ENCODE measurements at regions not wholly inside any gene's neighbourhood (a gene's known extent, or its start where the extent isn't known, plus 50 kb on each side); places are given as distances from the start of the nearest gene placed in this dataset.

DNA sequence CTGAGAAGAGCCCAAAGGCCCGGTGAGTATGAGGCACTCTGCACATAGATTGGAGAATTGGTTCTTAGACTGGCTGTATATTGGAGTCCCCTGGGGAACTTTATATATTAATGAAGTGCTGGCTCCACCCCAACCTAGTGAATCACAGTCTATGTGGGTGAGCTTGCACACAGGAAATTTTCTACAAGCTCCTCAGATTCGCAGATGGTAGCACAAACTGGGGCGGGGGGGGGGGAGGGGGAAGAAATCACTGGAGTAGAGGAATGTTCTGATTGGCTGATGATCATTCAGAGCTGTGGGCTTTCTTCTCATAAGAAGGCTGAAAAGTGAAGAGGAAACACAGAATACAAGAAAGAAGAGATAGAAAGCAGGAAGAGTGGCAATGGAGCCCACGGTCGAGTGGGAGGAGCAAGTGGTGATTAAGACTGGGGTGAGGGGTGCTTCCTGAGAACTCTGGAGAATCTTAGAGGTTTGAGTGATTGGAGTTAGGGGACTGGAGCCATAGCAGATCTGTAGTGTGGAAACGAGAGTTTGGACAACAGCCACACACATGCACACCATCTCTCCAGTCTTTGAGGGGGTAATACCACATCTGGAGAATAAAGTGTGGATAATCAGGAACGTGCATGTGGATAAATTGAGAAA lies 465.9 kb upstream of the DAB1 start:
- TF ChIP-seq, protein P1, sequence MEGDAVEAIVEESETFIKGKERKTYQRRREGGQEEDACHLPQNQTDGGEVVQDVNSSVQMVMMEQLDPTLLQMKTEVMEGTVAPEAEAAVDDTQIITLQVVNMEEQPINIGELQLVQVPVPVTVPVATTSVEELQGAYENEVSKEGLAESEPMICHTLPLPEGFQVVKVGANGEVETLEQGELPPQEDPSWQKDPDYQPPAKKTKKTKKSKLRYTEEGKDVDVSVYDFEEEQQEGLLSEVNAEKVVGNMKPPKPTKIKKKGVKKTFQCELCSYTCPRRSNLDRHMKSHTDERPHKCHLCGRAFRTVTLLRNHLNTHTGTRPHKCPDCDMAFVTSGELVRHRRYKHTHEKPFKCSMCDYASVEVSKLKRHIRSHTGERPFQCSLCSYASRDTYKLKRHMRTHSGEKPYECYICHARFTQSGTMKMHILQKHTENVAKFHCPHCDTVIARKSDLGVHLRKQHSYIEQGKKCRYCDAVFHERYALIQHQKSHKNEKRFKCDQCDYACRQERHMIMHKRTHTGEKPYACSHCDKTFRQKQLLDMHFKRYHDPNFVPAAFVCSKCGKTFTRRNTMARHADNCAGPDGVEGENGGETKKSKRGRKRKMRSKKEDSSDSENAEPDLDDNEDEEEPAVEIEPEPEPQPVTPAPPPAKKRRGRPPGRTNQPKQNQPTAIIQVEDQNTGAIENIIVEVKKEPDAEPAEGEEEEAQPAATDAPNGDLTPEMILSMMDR (conservative IDR thresholded peaks at IDR 0.05; ENCODE audit: low read depth, low read length), result no peak
- DNase-seq (ENCODE audit: low read depth), result no peak
- H3K4me3 ChIP-seq (ENCODE audit: low read depth, low read length), result no peak overlapping the region

DNA sequence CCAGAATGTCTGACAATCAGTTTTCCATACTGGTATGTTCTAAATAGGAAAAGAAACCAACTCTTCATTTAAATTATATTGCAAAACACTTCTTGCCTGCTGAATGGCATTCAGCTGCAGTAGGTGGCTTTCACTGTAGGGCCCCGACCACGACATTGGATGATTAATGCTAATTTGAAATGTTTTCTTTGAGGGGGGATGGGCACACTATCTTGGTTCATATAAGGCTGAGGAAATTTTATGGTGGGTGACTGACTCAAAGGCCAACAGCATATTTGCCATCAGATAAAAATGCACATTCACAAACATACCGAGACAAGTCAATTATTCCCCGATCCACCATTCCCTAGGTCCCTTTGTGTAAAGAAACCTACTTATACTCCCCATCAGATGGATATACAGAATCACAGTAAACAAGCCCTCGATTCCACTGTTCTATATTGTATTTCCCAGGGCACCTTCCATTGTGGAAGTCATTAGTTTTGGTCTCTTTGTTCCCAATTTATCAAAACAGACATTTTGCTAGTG lies 464.2 kb upstream of the DAB1 start:
- DNase-seq (ENCODE audit: low read depth), result no peak
- TF ChIP-seq, protein P1 (conservative IDR thresholded peaks at IDR 0.05; ENCODE audit: low read depth, low read length), result no peak
- no peak overlapping the region for H3K4me3 ChIP-seq (ENCODE audit: low read depth, low read length)

DNA sequence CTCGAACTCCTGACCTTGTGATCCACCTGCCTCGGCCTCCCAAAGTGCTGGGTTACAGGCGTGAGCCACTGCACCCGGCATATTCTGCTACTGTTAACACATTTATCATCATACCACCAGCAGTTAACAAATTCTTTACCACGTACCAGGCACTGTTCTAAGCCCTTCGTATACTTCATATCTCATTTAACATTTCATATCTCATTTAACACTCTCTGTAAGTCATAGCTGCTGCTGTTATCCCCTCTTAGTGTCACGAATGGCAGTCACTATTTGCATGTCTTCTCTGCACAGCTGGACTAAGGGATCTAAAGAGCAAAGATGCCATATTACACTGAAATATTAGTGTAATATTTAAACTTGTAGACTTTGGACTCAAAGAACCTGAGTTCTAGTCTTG lies 462.5 kb upstream of the DAB1 start:
- H3K4me3 ChIP-seq (ENCODE audit: low read depth, low read length), result no peak overlapping the region
- TF ChIP-seq, protein P1 (conservative IDR thresholded peaks at IDR 0.05; ENCODE audit: low read depth, low read length), result no peak
- DNase-seq (ENCODE audit: low read depth), result no peak

DNA sequence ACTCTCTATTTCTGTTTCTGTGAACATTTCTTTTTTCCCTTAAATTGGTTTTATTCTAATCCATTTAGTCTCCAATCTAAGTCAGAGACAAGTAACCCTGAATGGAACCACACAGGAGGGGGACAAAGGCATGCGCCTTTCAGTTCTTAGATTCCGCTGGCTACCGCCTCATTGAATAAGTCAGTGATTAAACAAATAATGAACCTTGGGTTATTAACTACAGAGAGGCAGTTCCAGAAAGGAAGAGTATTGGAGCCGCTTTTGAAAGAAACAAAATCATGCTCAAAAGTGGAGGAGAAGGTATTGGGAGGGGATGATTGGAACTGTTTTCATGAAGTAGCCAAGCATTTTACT lies 459.8 kb upstream of the DAB1 start:
- no peak for DNase-seq (ENCODE audit: low read depth)
- TF ChIP-seq, protein P1 (conservative IDR thresholded peaks at IDR 0.05; ENCODE audit: low read depth, low read length), result no peak
- H3K4me3 ChIP-seq (ENCODE audit: low read depth, low read length), result no peak overlapping the region

DNA sequence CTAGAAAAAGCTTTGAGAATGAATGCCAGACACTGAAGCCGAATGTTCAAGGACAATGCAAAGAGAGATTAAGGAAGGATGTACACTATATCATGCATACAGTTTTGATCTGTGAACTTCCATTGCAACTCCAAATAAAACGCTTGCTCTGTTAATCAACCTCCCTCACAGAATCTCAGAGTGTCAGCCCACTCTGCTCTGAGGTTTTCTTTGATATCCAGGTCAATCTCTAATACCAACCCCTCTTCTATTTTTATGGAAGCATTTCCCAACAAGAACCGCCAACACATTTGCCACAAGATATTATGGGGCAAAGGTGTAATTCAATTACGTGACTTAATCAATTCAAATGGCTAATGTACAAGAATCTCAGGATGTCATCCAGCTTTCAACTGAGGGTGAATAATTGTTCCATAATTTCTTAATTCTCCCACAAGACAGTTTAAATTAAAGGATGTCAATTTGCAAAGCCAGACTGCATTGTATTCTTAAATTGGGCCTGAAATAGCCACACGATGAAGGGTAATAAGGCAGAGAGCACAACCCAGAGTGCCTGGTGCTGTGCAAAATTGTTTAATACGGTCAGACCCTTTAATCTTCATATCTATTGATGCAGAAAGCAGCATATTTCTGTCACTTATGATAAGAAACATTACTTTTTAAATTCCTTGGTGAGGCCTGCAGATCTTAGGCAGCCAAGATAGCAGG lies 459.2 kb upstream of the DAB1 start:
- no peak overlapping the region for H3K4me3 ChIP-seq (ENCODE audit: low read depth, low read length)
- TF ChIP-seq, protein P1 (conservative IDR thresholded peaks at IDR 0.05; ENCODE audit: low read depth, low read length), result no peak
- no peak for DNase-seq (ENCODE audit: low read depth)

DNA sequence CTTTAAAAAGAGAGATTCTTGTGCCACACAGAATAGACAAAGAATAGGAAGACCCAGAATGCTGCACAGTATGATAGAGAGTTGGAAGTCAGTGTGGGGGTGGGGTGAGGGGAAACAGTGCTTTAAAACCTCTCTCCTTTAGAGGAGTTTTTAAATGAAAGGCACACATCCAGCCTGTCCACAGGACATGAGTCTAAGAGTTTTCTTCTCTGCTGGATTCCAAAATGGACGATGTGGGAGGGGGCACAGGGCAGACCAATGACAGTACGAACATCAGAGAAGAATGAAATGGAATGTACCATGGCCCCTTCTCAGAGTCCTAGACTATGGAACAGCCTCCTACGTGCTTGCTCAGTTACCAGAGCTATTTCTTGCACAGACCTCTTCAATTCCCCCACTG lies 458.2 kb upstream of the DAB1 start:
- DNase-seq (ENCODE audit: low read depth), result no peak
- H3K4me3 ChIP-seq (ENCODE audit: low read depth, low read length), result no peak overlapping the region
- TF ChIP-seq, protein P1 (conservative IDR thresholded peaks at IDR 0.05; ENCODE audit: low read depth, low read length), result no peak

DNA sequence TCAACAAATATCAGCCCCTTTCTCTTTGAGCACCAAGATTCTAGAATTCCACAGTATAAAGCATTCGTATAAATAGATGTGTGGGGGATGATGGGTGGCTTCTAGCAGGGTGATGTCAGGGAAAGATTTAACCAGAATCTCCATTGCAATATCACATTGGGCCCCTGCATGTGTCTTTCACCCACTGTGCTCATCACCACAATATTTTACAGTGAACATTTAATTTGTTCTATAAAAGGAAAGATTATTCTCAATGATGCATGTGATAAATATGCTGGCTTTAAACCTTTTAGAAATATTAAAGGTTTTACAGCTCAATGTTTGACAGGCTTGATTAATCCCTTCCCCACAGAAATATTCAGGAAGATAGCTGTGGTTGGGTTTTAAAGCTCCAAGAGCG lies 457.8 kb upstream of the DAB1 start:
- DNase-seq (ENCODE audit: low read depth), result no peak
- H3K4me3 ChIP-seq (ENCODE audit: low read depth, low read length), result no peak overlapping the region
- TF ChIP-seq, protein P1 (conservative IDR thresholded peaks at IDR 0.05; ENCODE audit: low read depth, low read length), result no peak
